CD14-positive monocyte (primary cell): ENCODE measurements at regions not wholly inside any gene's neighbourhood (a gene's known extent, or its start where the extent isn't known, plus 50 kb on each side); places are given as distances from the start of the nearest gene placed in this dataset.

Experiments used
- DNase-seq, 3 donors: peaks; one replicate each; pipeline ENCODE4 v3.0.0-alpha.2; 2011 to 2022
- H2AFZ ChIP-seq: 2 replicates; pipeline ENCODE4 v1.6.0; 2012; ENCODE audit warnings: mild to moderate bottlenecking, low read depth, low read length, inconsistent platforms; ENCODE audit not compliant: insufficient read depth, poor library complexity, severe bottlenecking
- H3K27ac ChIP-seq, 2 donors: 1 replicate in 1 of 2; 2 replicates in 1 of 2; pipeline ENCODE4 v1.5.1; 2012 to 2013; ENCODE audit warnings: low read length in 2 of 2, control low read depth in 1 of 2, inconsistent platforms in 1 of 2, low read depth in 1 of 2, mild to moderate bottlenecking in 1 of 2
- H3K27me3 ChIP-seq, 2 donors: one replicate each; pipeline versions ENCODE4 v1.6.0 to v1.6.1; 2011 to 2013; ENCODE audit warnings: low read length in 2 of 2; ENCODE audit not compliant: control insufficient read depth in 2 of 2, insufficient read depth in 2 of 2
- H3K36me3 ChIP-seq, 2 donors: replicated peaks in 1 of 2; 1 replicate in 1 of 2; 2 replicates in 1 of 2; pipeline versions ENCODE4 v1.5.1 to v1.6.1; 2012 to 2013; ENCODE audit warnings: low read length in 2 of 2, control low read depth in 1 of 2, inconsistent platforms in 1 of 2, mild to moderate bottlenecking in 1 of 2; ENCODE audit not compliant: insufficient read depth in 2 of 2, control insufficient read depth in 1 of 2
- H3K4me1 ChIP-seq, 2 donors: 1 replicate in 1 of 2; 2 replicates in 1 of 2; pipeline versions ENCODE4 v1.5.1 to v1.6.1; 2012 to 2013; ENCODE audit warnings: low read length in 2 of 2, control low read depth in 1 of 2, inconsistent platforms in 1 of 2, mild to moderate bottlenecking in 1 of 2, moderate library complexity in 1 of 2; ENCODE audit not compliant: insufficient read depth in 2 of 2, control insufficient read depth in 1 of 2
- H3K4me2 ChIP-seq: replicated peaks from 2 replicates; pipeline ENCODE3; 2012; ENCODE audit warnings: low read length, moderate library complexity, mild to moderate bottlenecking; ENCODE audit not compliant: poor library complexity, severe bottlenecking; ENCODE audit errors: extremely low read depth
- H3K4me3 ChIP-seq, 3 experiments: fragments of 200-600 bp in 1 of 3; sonication (generic) in 1 of 3; replicated peaks in 1 of 3; 1 replicate in 2 of 3; 2 replicates in 1 of 3; pipeline ENCODE4 v1.5.1; 2011 to 2013; ENCODE audit warnings: low read length in 3 of 3, mild to moderate bottlenecking in 3 of 3, control low read depth in 2 of 3, low read depth in 2 of 3, inconsistent platforms in 1 of 3, moderate library complexity in 1 of 3
- H3K79me2 ChIP-seq: 2 replicates; pipeline ENCODE4 v1.6.0; 2012; ENCODE audit warnings: mild to moderate bottlenecking, control low read depth, inconsistent platforms, low read length, moderate library complexity; ENCODE audit not compliant: insufficient read depth
- H3K9ac ChIP-seq: 2 replicates; pipeline ENCODE4 v1.6.0; 2017; ENCODE audit warnings: low read length, mild to moderate bottlenecking; ENCODE audit not compliant: insufficient read depth, poor library complexity, severe bottlenecking
- H3K9me3 ChIP-seq, 2 donors: replicated peaks in 1 of 2; 1 replicate in 1 of 2; 2 replicates in 1 of 2; pipeline versions ENCODE4 v1.5.1 to v1.6.1; 2012 to 2013; ENCODE audit warnings: low read length in 2 of 2, control low read depth in 1 of 2; ENCODE audit not compliant: control insufficient read depth in 1 of 2, insufficient read depth in 1 of 2
- H4K20me1 ChIP-seq: 2 replicates; pipeline ENCODE4 v1.6.0; 2012; ENCODE audit warnings: mild to moderate bottlenecking, low read length, control low read depth, moderate library complexity; ENCODE audit not compliant: insufficient read depth
- H3K27ac Mint-ChIP-seq, 7 donors: one replicate each; pipeline ENCODE4 v1.8.0; 2020; ENCODE audit warnings: mild to moderate bottlenecking in 7 of 7, mixed read lengths in 7 of 7, moderate library complexity in 6 of 7, inconsistent platforms in 2 of 7
- H3K27me3 Mint-ChIP-seq, 3 donors: one replicate each; pipeline ENCODE4 v1.8.0; 2021 to 2022; ENCODE audit warnings: low read depth in 3 of 3, mild to moderate bottlenecking in 3 of 3, mixed read lengths in 3 of 3, moderate library complexity in 3 of 3, inconsistent platforms in 1 of 3
- H3K36me3 Mint-ChIP-seq, 2 donors: one replicate each; pipeline ENCODE4 v1.8.0; 2020; ENCODE audit warnings: mixed read lengths in 2 of 2, inconsistent platforms in 1 of 2, mild to moderate bottlenecking in 1 of 2
- H3K4me1 Mint-ChIP-seq: one replicate; pipeline ENCODE4 v1.8.0; 2020; ENCODE audit warnings: mild to moderate bottlenecking, mixed read lengths
- H3K4me3 Mint-ChIP-seq, 2 donors: one replicate each; pipeline ENCODE4 v1.8.0; 2020; ENCODE audit warnings: mild to moderate bottlenecking in 2 of 2, mixed read lengths in 2 of 2, moderate library complexity in 1 of 2
- H3K9me3 Mint-ChIP-seq, 7 donors: one replicate each; pipeline ENCODE4 v1.8.0; 2020 to 2022; ENCODE audit warnings: mixed read lengths in 7 of 7, mild to moderate bottlenecking in 6 of 7, moderate library complexity in 6 of 7, inconsistent platforms in 2 of 7
- WGBS: methylation state at CpG from one replicate; pipeline ENCODE4 v1.1.5; 2013; ENCODE audit warnings: missing lambda C conversion rate; ENCODE audit not compliant: insufficient coverage; 5-methylcytosine and 5-hydroxymethylcytosine counted together
- intact Hi-C, 2 donors: fragments of 100-400 bp; cut with micrococcal nuclease; formaldehyde crosslinking; loops; one replicate each; pipeline versions ENCODE4 v1.15.0 to v1.15.1; 2023
- TF ChIP-seq, protein P1 (sequence below): fragments of 200-600 bp; IDR thresholded peaks from one replicate; pipeline ENCODE4 v1.8.0; 2022; ENCODE audit warnings: antibody characterized with exemption, mild to moderate bottlenecking

DNA sequence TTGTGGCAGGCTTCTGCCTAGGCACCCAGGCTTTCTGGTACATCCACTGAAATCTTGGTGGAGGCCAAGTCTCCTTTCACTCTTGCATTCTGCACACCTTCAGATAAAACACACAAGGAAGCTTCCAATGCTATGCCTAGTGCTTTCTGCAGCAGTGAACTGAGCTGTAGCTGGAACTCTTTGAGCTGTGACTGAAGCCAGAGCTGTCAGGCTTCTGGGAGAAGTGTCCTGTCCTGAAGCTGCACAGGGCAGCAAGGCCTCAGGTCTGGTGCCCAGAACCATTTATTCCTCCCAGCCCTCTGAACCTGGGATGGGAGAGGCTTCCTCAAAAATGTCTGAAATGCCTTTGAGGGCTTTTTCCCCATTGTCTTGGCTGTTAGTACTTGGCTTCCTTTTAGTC lies 941.7 kb downstream of the LRFN5 start:
- no peak overlapping the region for H2AFZ ChIP-seq
- intact Hi-C loops, result no loop called here
- no peaks in the 10 kb centered on the region for H3K79me2 ChIP-seq
- no peak overlapping the region for H3K27ac ChIP-seq
- Mint-ChIP-seq H3K4me3 (no peak overlapping the region), H3K4me1 (no peaks in the 10 kb centered on the region), H3K27me3 (no peaks in the 10 kb centered on the region), H3K36me3 (no peaks in the 10 kb centered on the region), H3K9me3 (peaks cover 0 to 4% (median 2%) of the 10 kb centered on the region in 7 donors), H3K27ac (no peak overlapping the region)
- DNase-seq, result no peak
- H3K4me2 ChIP-seq, result no peak overlapping the region
- H3K27me3 ChIP-seq, result no peaks in the 10 kb centered on the region
- TF ChIP-seq, protein P1, sequence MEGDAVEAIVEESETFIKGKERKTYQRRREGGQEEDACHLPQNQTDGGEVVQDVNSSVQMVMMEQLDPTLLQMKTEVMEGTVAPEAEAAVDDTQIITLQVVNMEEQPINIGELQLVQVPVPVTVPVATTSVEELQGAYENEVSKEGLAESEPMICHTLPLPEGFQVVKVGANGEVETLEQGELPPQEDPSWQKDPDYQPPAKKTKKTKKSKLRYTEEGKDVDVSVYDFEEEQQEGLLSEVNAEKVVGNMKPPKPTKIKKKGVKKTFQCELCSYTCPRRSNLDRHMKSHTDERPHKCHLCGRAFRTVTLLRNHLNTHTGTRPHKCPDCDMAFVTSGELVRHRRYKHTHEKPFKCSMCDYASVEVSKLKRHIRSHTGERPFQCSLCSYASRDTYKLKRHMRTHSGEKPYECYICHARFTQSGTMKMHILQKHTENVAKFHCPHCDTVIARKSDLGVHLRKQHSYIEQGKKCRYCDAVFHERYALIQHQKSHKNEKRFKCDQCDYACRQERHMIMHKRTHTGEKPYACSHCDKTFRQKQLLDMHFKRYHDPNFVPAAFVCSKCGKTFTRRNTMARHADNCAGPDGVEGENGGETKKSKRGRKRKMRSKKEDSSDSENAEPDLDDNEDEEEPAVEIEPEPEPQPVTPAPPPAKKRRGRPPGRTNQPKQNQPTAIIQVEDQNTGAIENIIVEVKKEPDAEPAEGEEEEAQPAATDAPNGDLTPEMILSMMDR, result no peak
- no peaks in the 10 kb centered on the region for H3K36me3 ChIP-seq
- no peaks in the 10 kb centered on the region for H3K4me1 ChIP-seq
- no peaks in the 10 kb centered on the region for H4K20me1 ChIP-seq
- H3K4me3 ChIP-seq, result no peak overlapping the region
- H3K9ac ChIP-seq, result no peak overlapping the region
- H3K9me3 ChIP-seq, result peaks cover 0 to 8% of the 10 kb centered on the region in 2 donors

DNA sequence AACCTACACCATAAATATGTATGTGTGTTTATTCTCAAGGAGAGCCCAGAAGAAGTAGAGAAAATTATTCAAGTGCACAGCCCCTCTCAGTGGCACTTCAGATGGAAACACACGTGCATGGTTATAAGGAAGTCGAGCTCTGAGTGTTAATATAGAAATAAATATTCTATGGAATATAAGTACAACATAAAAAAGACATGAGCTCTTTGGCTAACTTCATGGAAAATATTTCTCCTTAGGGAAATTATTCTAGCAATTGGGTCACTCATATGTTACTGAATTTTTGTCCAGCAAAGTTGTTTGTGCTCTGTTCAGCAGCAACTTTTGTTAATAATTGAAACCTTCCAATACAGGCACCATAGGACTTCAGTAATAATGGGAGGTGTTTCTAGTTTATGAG lies 939.0 kb downstream of the LRFN5 start:
- Histone ChIP-seq H3K9me3 (peaks cover 0 to 8% of the 10 kb centered on the region in 2 donors), H3K9ac (no peak overlapping the region), H3K4me3 (no peak overlapping the region), H3K4me2 (no peak overlapping the region), H3K27ac (no peak overlapping the region), H3K36me3 (no peaks in the 10 kb centered on the region), H3K79me2 (no peaks in the 10 kb centered on the region), H2AFZ (no peak overlapping the region), H3K27me3 (no peaks in the 10 kb centered on the region), H4K20me1 (no peaks in the 10 kb centered on the region), H3K4me1 (no peaks in the 10 kb centered on the region)
- no peak for DNase-seq
- TF ChIP-seq, protein P1, result no peak
- Mint-ChIP-seq H3K4me1 (no peaks in the 10 kb centered on the region), H3K27me3 (no peaks in the 10 kb centered on the region), H3K4me3 (no peak overlapping the region), H3K9me3 (peaks cover 0 to 4% (median 2%) of the 10 kb centered on the region in 7 donors), H3K27ac (no peak overlapping the region), H3K36me3 (no peaks in the 10 kb centered on the region)
- intact Hi-C loops, result no loop called here
- WGBS, result no CpG with 5 or more reads among the region's 2 CpGs
